Karpas-422 (cell line): ENCODE measurements at regions not wholly inside any gene's neighbourhood (a gene's known extent, or its start where the extent isn't known, plus 50 kb on each side); places are given as distances from the start of the nearest gene placed in this dataset.

ENCODE experiments used
- DNase-seq: peaks from one replicate; pipeline ENCODE4 v3.0.0-alpha.2; 2015
- H2AFZ ChIP-seq: fragments of 200-600 bp; sonication (generic); 2 replicates; pipeline ENCODE4 v1.6.1; 2014; ENCODE audit warnings: antibody characterized with exemption, low read length, mixed read lengths
- H3K27ac ChIP-seq: fragments of 200-600 bp; sonication (generic); 2 replicates; pipeline ENCODE4 v1.5.1; 2014; ENCODE audit warnings: mild to moderate bottlenecking, low read length, moderate library complexity
- H3K27me3 ChIP-seq: fragments of 200-600 bp; sonication (generic); 2 replicates; pipeline ENCODE4 v1.6.1; 2014; ENCODE audit warnings: low read length, mixed read lengths
- H3K36me3 ChIP-seq: fragments of 200-600 bp; sonication (generic); 2 replicates; pipeline ENCODE4 v1.6.1; 2014; ENCODE audit warnings: low read length, mixed read lengths; ENCODE audit not compliant: insufficient read depth
- H3K4me1 ChIP-seq: fragments of 200-600 bp; sonication (generic); 2 replicates; pipeline ENCODE4 v1.6.1; 2014; ENCODE audit warnings: mild to moderate bottlenecking, low read length, mixed read lengths
- H3K4me2 ChIP-seq: fragments of 200-600 bp; sonication (generic); 2 replicates; pipeline ENCODE4 v1.6.1; 2014; ENCODE audit warnings: low read length, low read depth, mild to moderate bottlenecking; ENCODE audit not compliant: poor library complexity, severe bottlenecking
- H3K4me3 ChIP-seq: fragments of 200-600 bp; sonication (generic); 2 replicates; pipeline ENCODE4 v1.5.1; 2014; ENCODE audit warnings: mild to moderate bottlenecking, antibody characterized with exemption, low read length, mixed read lengths
- H3K79me2 ChIP-seq: fragments of 200-600 bp; sonication (generic); 2 replicates; pipeline ENCODE4 v1.6.1; 2014; ENCODE audit warnings: mild to moderate bottlenecking, low read length, mixed read lengths
- H3K9ac ChIP-seq: fragments of 200-600 bp; sonication (generic); 2 replicates; pipeline ENCODE4 v1.6.0; 2014; ENCODE audit warnings: low read length
- H3K9me2 ChIP-seq: fragments of 200-600 bp; sonication (generic), shearing (Covaris generic); replicated peaks from 2 replicates; pipeline ENCODE4 v1.6.0; 2014; ENCODE audit warnings: mild to moderate bottlenecking, low read length, moderate library complexity; ENCODE audit not compliant: insufficient read depth
- H3K9me3 ChIP-seq: fragments of 300-700, 200-600 bp; sonication (generic); 2 replicates; pipeline ENCODE4 v1.6.1; 2014; ENCODE audit warnings: low read length, mixed read lengths
- H4K20me1 ChIP-seq: fragments of 200-600 bp; sonication (generic); 2 replicates; pipeline ENCODE4 v1.6.1; 2014; ENCODE audit warnings: mild to moderate bottlenecking, antibody characterized with exemption, low read length, low read depth; ENCODE audit not compliant: insufficient read depth

- Histone ChIP-seq H3K9me2 (no peaks in the 10 kb centered on the region), H3K4me3 (no peak overlapping the region), H3K79me2 (no peaks in the 10 kb centered on the region), H4K20me1 (no peaks in the 10 kb centered on the region), H3K9me3 (no peaks in the 10 kb centered on the region), H3K36me3 (no peaks in the 10 kb centered on the region), H3K9ac (no peak overlapping the region), H2AFZ (no peak overlapping the region), H3K27me3 (no peaks in the 10 kb centered on the region), H3K27ac (no peak overlapping the region), H3K4me2 (no peak overlapping the region), H3K4me1 (no peaks in the 10 kb centered on the region)
- DNase-seq: no peak
Measured at GRCh38 chr2:103986001-103986400, 867.9 kb upstream of the POU3F3 start.

- no peaks in the 10 kb centered on the region for H4K20me1 ChIP-seq
- peak; percentile 51 for DNase-seq
- H3K36me3 ChIP-seq: no peaks in the 10 kb centered on the region
- H3K9me3 ChIP-seq: no peaks in the 10 kb centered on the region
- no peak overlapping the region for H3K9ac ChIP-seq
- no peaks in the 10 kb centered on the region for H3K79me2 ChIP-seq
- no peak overlapping the region for H2AFZ ChIP-seq
- H3K4me1 ChIP-seq: no peaks in the 10 kb centered on the region
- H3K9me2 ChIP-seq: no peaks in the 10 kb centered on the region
- no peak overlapping the region for H3K4me2 ChIP-seq
- no peak overlapping the region for H3K27ac ChIP-seq
- H3K27me3 ChIP-seq: no peaks in the 10 kb centered on the region
- no peak overlapping the region for H3K4me3 ChIP-seq
Measured at GRCh38 chr2:103991591-103991990, 862.3 kb upstream of the POU3F3 start.

GRCh38 chr2:104004821-104005220 is 849.1 kb upstream of the POU3F3 start:
- no peaks in the 10 kb centered on the region for H4K20me1 ChIP-seq
- no peak overlapping the region for H3K4me3 ChIP-seq

GRCh38 chr2:104016801-104017200 is 837.1 kb upstream of the POU3F3 start:
- no peaks in the 10 kb centered on the region for H3K4me1 ChIP-seq
- no peak overlapping the region for H3K27ac ChIP-seq
- H3K27me3 ChIP-seq: no peaks in the 10 kb centered on the region
- no peaks in the 10 kb centered on the region; the same call in 1 of the 2 replicates for H3K9me3 ChIP-seq
- H3K79me2 ChIP-seq: no peaks in the 10 kb centered on the region
- H3K9me2 ChIP-seq: no peaks in the 10 kb centered on the region
- H3K4me3 ChIP-seq: no peak overlapping the region
- no peak for DNase-seq
- H4K20me1 ChIP-seq: no peaks in the 10 kb centered on the region
- no peak overlapping the region for H3K4me2 ChIP-seq
- no peaks in the 10 kb centered on the region for H3K36me3 ChIP-seq
- H3K9ac ChIP-seq: no peak overlapping the region
- H2AFZ ChIP-seq: no peak overlapping the region

More at GRCh38 chr2:104004821-104005220, 849.1 kb upstream of the POU3F3 start:
- no peaks in the 10 kb centered on the region for H3K4me1 ChIP-seq
- no peak for DNase-seq
- H3K27ac ChIP-seq: no peak overlapping the region
- no peaks in the 10 kb centered on the region for H3K36me3 ChIP-seq
- no peak overlapping the region for H3K9ac ChIP-seq
- H3K9me3 ChIP-seq: no peaks in the 10 kb centered on the region; the same call in none of the 2 replicates
- no peak overlapping the region for H2AFZ ChIP-seq
- H3K9me2 ChIP-seq: no peaks in the 10 kb centered on the region
- H3K79me2 ChIP-seq: no peaks in the 10 kb centered on the region
- no peak overlapping the region for H3K4me2 ChIP-seq
- H3K27me3 ChIP-seq: no peaks in the 10 kb centered on the region

GRCh38 chr2:104023306-104023705 is 830.6 kb upstream of the POU3F3 start:
- Histone ChIP-seq H3K27me3 (no peaks in the 10 kb centered on the region), H3K9me3 (no peaks in the 10 kb centered on the region), H3K4me1 (no peaks in the 10 kb centered on the region), H3K9me2 (no peaks in the 10 kb centered on the region), H2AFZ (no peak overlapping the region), H3K79me2 (no peaks in the 10 kb centered on the region), H3K27ac (no peak overlapping the region), H3K36me3 (no peaks in the 10 kb centered on the region), H4K20me1 (no peaks in the 10 kb centered on the region), H3K4me3 (no peak overlapping the region), H3K9ac (no peak overlapping the region), H3K4me2 (no peak overlapping the region)
- DNase-seq: no peak

GRCh38 chr2:104023765-104024164 is 830.1 kb upstream of the POU3F3 start:
- Histone ChIP-seq H4K20me1 (no peaks in the 10 kb centered on the region), H3K9me3 (no peaks in the 10 kb centered on the region), H3K4me2 (no peak overlapping the region), H3K4me1 (no peaks in the 10 kb centered on the region), H3K4me3 (no peak overlapping the region), H3K9ac (no peak overlapping the region), H3K27ac (no peak overlapping the region), H3K9me2 (no peaks in the 10 kb centered on the region), H2AFZ (no peak overlapping the region), H3K79me2 (no peaks in the 10 kb centered on the region), H3K36me3 (no peaks in the 10 kb centered on the region), H3K27me3 (no peaks in the 10 kb centered on the region)
- no peak for DNase-seq

- H3K27me3 ChIP-seq: no peaks in the 10 kb centered on the region
- no peaks in the 10 kb centered on the region for H4K20me1 ChIP-seq
- H3K4me3 ChIP-seq: no peak overlapping the region
- no peak overlapping the region for H2AFZ ChIP-seq
- no peaks in the 10 kb centered on the region for H3K4me1 ChIP-seq
- no peak overlapping the region for H3K9ac ChIP-seq
- H3K4me2 ChIP-seq: no peak overlapping the region
- H3K79me2 ChIP-seq: no peaks in the 10 kb centered on the region
- DNase-seq: no peak
- H3K36me3 ChIP-seq: no peaks in the 10 kb centered on the region
- no peaks in the 10 kb centered on the region for H3K9me2 ChIP-seq
- H3K9me3 ChIP-seq: no peaks in the 10 kb centered on the region
- H3K27ac ChIP-seq: no peak overlapping the region
Measured at GRCh38 chr2:104025295-104025694, 828.6 kb upstream of the POU3F3 start.

- no peaks in the 10 kb centered on the region for H3K27me3 ChIP-seq
- H3K36me3 ChIP-seq: no peaks in the 10 kb centered on the region
- H3K4me1 ChIP-seq: no peaks in the 10 kb centered on the region
- no peak overlapping the region for H3K4me3 ChIP-seq
- H3K9me2 ChIP-seq: no peaks in the 10 kb centered on the region
- H2AFZ ChIP-seq: no peak overlapping the region
- H3K27ac ChIP-seq: no peak overlapping the region
- no peaks in the 10 kb centered on the region for H3K9me3 ChIP-seq
- no peaks in the 10 kb centered on the region for H3K79me2 ChIP-seq
- DNase-seq: no peak
- H3K9ac ChIP-seq: no peak overlapping the region
- no peaks in the 10 kb centered on the region for H4K20me1 ChIP-seq
- no peak overlapping the region for H3K4me2 ChIP-seq
Measured at GRCh38 chr2:104026725-104027124, 827.2 kb upstream of the POU3F3 start.

- no peaks in the 10 kb centered on the region for H3K4me1 ChIP-seq
- H3K9ac ChIP-seq: no peak overlapping the region
- no peak overlapping the region for H2AFZ ChIP-seq
- H3K79me2 ChIP-seq: no peaks in the 10 kb centered on the region
- DNase-seq: no peak
- no peaks in the 10 kb centered on the region for H3K9me3 ChIP-seq
- no peaks in the 10 kb centered on the region for H3K27me3 ChIP-seq
- H3K4me2 ChIP-seq: no peak overlapping the region
- H3K27ac ChIP-seq: no peak overlapping the region
- no peaks in the 10 kb centered on the region for H3K9me2 ChIP-seq
- H4K20me1 ChIP-seq: no peaks in the 10 kb centered on the region
- H3K4me3 ChIP-seq: no peak overlapping the region
- no peaks in the 10 kb centered on the region for H3K36me3 ChIP-seq
Measured at GRCh38 chr2:104027321-104027720, 826.6 kb upstream of the POU3F3 start.
